Rectal smooth muscle tissue (tissue), 1 donor: ENCODE measurements at regions not wholly inside any gene's neighbourhood (a gene's known extent, or its start where the extent isn't known, plus 50 kb on each side); places are given as distances from the start of the nearest gene placed in this dataset.
A peak's percentile ranks its signal among the peaks of the same experiment; 100 is the strongest.
"Not testable (repeated sequence)": the region's sequence is repeated elsewhere in the genome, so short reads cannot be mapped to it uniquely, and the experiment has no call there.

Experiments used
- H3K27ac ChIP-seq: one replicate; pipeline ENCODE4 v1.7.0; 2013; ENCODE audit warnings: low read depth, low read length, inconsistent platforms
- H3K27me3 ChIP-seq: one replicate; pipeline ENCODE4 v1.7.0; 2013; ENCODE audit warnings: low read length; ENCODE audit not compliant: control insufficient read depth, insufficient read depth
- H3K36me3 ChIP-seq: one replicate; pipeline ENCODE4 v1.7.0; 2013; ENCODE audit warnings: low read length; ENCODE audit not compliant: control insufficient read depth, insufficient read depth
- H3K4me1 ChIP-seq: one replicate; pipeline ENCODE4 v1.7.0; 2013; ENCODE audit warnings: low read length; ENCODE audit not compliant: control insufficient read depth, insufficient read depth
- H3K4me3 ChIP-seq: one replicate; pipeline ENCODE4 v1.7.0; 2013; ENCODE audit warnings: low read length
- H3K9ac ChIP-seq: one replicate; pipeline ENCODE4 v1.7.0; 2013; ENCODE audit warnings: low read length

DNA sequence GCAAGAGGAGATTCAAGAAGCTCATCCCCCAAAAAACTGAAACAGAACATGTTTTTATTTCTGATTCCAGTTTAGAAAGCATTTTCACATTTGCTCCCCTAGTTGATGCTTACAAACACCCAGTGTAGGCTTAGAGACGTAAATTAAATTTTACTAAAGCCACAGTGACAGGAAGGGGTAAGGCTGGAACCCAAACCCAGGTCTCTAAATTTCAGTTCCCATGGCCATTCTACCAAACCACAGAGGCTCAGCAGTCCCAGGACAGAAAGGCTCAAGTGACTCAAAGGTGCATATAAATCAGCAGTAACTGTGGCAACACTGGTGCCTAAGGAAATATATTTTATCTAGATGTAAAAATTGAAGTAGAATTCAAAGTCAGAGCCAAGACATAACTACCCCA is 128.7 kb downstream of the CEP120 start:
- Histone ChIP-seq H3K27me3 (no peaks in the 10 kb centered on the region), H3K4me1 (no peaks in the 10 kb centered on the region), H3K36me3 (no peaks in the 10 kb centered on the region), H3K4me3 (no peak overlapping the region), H3K27ac (no peak overlapping the region), H3K9ac (no peak overlapping the region)

DNA sequence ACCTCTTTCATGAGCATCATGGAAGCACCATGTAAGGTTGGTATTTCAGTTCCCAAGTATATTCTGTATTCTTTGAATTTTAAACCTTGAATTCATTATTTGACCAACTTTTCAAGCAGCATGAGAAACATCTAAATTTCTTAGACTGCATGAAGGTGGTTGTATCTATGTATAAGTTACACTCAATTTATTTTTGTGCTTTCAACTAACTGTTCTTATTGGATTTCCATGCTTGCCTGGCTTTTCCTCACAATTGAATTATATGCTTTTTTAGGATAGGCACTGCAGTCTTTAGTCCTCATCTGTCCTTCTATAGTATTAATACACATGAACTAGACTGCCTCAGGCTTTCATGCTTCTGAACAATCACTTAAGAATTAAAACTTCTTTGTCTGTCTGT is 134.0 kb downstream of the CEP120 start:
- Histone ChIP-seq H3K36me3 (no peaks in the 10 kb centered on the region), H3K9ac (no peak overlapping the region), H3K4me1 (no peaks in the 10 kb centered on the region), H3K27ac (no peak overlapping the region), H3K27me3 (no peaks in the 10 kb centered on the region), H3K4me3 (no peak overlapping the region)

DNA sequence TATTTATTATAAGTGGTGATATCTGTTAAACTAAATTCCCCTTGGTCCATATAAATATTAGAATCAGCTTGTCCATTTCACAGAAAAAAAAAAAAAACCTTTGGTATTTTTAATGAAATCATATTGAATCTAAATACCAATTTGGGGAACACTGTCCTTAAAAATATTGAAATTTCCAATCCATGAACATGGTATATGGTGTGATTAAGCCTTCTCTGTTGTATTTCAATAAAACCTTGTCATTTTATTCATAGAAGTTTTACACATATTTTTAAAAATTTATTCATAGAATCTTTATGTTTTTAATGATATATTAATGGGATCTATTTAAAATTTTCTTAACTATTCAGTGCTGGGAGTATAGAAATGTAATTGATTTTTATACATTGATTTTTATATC is 135.3 kb downstream of the CEP120 start:
- peaks cover 2% of the 10 kb centered on the region for H3K4me1 ChIP-seq
- no peak overlapping the region for H3K9ac ChIP-seq
- H3K27ac ChIP-seq: no peak overlapping the region
- H3K27me3 ChIP-seq: no peaks in the 10 kb centered on the region
- no peak overlapping the region for H3K4me3 ChIP-seq
- H3K36me3 ChIP-seq: no peaks in the 10 kb centered on the region

DNA sequence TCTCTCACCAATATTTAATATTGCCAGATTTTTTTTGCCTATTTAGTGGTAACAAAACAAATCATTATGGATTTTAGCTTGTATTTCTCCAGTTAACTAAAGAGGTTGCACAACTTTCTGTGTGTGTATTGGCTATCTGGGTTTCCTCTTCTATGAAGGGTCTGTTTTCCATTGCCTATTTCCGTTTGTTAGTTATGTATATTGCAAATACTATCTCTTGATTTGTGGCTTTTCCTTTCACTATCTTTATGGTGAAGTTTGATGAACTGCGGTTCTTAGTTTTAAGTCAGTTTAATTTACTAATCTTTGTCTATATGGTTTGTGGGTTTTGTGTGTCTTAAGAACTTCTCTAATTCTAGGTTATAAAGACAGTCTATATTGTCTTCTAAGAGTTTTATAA is 136.3 kb downstream of the CEP120 start:
- no peak overlapping the region for H3K4me3 ChIP-seq
- peaks cover 2% of the 10 kb centered on the region for H3K4me1 ChIP-seq
- H3K9ac ChIP-seq: no peak overlapping the region
- no peaks in the 10 kb centered on the region for H3K27me3 ChIP-seq
- H3K27ac ChIP-seq: no peak overlapping the region
- H3K36me3 ChIP-seq: no peaks in the 10 kb centered on the region

DNA sequence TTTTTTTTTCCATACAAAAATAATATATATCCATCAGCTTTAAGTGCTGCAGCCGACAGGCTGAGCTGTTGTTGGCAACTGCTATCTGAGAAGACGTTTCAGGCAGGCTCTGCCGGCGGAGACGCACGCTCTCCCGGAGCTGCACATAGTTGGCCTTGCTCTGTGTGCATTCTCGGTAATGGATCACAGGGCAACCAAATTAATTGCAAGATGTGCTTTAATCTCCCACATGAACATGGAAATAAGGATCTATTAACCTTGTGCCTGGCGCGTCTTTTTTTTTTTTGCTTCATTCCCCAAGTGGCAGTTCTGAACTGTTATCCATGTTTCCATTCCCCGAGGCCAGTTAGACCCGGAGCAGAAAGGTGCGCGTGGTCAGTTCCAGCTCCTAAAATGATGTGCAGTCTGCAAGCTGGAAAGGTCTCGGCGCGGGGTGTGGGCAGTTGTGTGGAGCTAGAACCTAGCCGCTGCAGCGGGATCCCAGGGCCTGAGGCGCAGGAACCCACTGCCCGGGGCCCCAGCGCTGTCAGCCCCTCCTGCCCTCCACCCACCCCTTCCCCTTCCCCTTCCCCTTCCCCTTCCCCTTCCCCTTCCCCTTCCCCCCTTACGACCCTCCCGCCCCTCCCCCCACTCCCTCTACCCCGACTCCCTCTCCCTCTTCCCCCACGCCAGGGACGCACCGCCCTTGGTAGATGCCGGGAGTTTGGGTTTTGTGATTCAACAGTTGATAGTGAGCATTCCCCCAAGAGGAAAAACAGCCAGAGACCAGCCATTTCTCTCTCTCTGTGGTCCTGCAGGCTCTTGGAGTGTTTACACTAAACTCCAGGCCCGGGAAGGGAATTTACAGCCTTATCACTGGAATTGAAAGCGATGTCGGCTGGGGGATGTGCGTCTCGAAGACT is 137.8 kb downstream of the CEP120 start:
- Histone ChIP-seq H3K4me3 (peak overlapping the region; percentile 45), H3K36me3 (no peaks in the 10 kb centered on the region), H3K27ac (peak overlapping the region; percentile 56), H3K27me3 (no peaks in the 10 kb centered on the region), H3K9ac (no peak overlapping the region), H3K4me1 (peaks cover 2% of the 10 kb centered on the region)

DNA sequence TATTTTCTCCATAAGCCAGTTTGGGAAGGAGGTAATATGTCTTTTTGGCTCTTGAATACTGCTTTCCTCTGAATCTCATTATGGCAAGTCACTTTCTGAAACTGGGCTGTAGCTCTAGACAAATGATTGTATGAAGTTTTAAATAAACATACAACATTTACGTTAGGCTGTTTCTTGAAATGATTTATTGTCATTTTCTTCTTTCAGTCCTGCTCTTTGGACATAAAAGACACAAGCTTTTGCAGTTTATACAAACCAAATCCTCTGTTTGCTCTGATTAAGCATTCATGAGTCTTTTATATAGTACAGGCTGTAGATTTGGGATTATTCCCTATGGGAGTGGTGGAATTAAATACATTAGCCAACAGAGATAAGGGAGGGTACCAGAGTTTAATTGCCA is 139.7 kb downstream of the CEP120 start:
- Histone ChIP-seq H3K4me1 (peaks cover 8% of the 10 kb centered on the region), H3K27me3 (no peaks in the 10 kb centered on the region), H3K4me3 (no peak overlapping the region), H3K36me3 (no peaks in the 10 kb centered on the region), H3K9ac (no peak overlapping the region), H3K27ac (no peak overlapping the region)

DNA sequence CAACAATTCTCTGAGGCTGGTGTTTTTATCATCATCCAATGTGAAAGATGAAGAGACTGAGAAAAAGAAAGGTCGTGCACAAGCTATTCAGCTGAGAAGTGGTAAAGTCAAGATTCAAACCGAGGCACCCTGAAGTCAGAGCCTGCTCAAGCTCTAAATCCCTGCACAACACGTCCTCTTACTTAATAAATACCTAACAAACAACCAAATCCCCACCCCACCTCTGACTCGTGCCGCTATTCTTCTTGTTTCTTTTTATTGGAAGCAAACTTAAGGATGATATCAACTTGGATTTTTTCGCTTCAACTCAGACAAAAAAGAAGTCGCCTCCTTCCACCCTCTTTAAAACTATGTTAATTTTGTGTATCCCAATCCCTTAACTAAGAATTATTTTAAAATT is 140.2 kb downstream of the CEP120 start:
- H3K4me3 ChIP-seq: no peak overlapping the region
- no peak overlapping the region for H3K27ac ChIP-seq
- no peak overlapping the region for H3K9ac ChIP-seq
- H3K27me3 ChIP-seq: no peaks in the 10 kb centered on the region
- H3K36me3 ChIP-seq: no peaks in the 10 kb centered on the region
- peaks cover 8% of the 10 kb centered on the region for H3K4me1 ChIP-seq

DNA sequence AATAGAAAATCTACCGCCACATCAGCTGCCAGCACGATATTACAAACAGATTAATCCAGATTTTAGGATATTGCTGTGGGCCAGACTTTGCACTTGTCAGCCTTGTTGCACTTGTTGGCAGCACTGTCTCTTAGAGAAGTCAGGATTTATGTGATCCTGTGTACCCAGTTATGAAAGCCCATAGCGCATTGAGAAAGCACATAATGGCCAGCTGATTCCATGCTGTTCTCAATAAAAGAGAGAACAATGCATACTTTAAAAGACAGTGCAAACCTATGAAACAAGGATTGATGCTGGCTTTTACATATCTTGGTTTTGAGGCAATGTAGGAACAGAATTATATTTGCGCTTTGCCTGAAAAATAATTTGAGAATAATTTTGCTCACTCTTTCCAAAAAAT is 140.8 kb downstream of the CEP120 start:
- Histone ChIP-seq H3K36me3 (no peaks in the 10 kb centered on the region), H3K4me3 (no peak overlapping the region), H3K27me3 (no peaks in the 10 kb centered on the region), H3K9ac (no peak overlapping the region), H3K4me1 (peaks cover 8% of the 10 kb centered on the region), H3K27ac (no peak overlapping the region)

DNA sequence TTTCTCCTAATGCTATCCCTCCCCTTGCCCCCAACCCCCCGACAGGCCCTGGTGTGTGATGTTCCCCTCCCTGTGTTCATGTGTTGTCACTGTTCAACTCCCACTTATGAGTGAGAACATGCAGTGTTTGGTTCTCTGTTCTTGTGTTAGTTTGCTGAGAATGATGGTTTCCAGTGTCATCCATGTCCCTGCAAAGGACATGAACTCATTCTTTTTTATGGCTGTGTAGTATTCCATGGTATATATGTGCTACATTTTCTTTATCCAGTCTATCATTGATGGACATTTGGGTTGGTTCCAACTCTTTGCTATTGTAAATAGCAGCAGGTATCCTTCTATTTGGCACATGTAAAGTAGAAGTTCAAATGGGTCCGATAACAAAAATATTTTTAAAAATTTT is 142.3 kb downstream of the CEP120 start:
- not testable (repeated sequence) for H3K36me3 ChIP-seq, H3K4me1 ChIP-seq, H3K27me3 ChIP-seq, H3K4me3 ChIP-seq, H3K27ac ChIP-seq, H3K9ac ChIP-seq

DNA sequence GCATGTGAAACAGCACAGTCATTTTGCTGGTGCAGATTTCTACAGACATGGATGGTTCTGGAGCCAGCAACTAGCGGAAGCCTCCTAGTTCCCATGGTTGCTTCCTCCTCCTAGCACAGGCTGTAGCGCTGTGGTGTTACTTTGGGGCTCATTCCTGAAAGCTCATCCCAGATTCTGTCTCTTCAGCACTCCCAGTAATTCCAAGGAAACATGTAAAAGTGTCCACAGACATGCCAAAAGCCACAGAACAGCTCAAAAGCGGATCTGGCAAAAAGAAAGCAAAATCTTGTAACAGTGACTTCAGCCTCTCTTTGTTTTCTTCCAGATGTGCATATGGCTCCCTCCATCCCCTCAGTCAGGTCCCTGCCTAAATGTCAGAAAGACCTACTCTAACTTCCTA is 144.1 kb downstream of the CEP120 start:
- H3K9ac ChIP-seq: no peak overlapping the region
- no peaks in the 10 kb centered on the region for H3K36me3 ChIP-seq
- no peak overlapping the region for H3K4me3 ChIP-seq
- H3K27me3 ChIP-seq: no peaks in the 10 kb centered on the region
- no peak overlapping the region for H3K27ac ChIP-seq
- H3K4me1 ChIP-seq: peaks cover 8% of the 10 kb centered on the region

DNA sequence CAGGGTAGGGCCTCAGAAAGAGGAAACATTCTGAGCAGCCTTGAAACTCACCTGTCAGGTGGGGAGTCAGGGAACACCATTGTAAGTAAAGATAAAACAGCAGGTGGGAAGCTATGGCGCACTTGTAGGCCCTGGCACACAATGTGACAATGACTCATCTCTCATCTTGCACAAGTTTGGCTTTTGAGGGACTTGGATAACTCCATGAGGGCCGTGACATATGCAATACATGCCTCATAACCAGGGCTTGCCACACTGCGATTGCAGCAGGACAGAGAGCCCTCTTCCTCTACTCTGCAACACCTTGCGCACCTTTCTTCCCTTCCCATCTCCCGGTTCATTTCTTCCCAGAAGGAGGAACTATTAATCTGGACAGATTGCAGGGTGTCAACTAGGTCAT is 144.9 kb downstream of the CEP120 start:
- H3K27ac ChIP-seq: no peak overlapping the region
- H3K27me3 ChIP-seq: no peaks in the 10 kb centered on the region
- H3K9ac ChIP-seq: no peak overlapping the region
- no peak overlapping the region for H3K4me3 ChIP-seq
- peaks cover 6% of the 10 kb centered on the region for H3K4me1 ChIP-seq
- H3K36me3 ChIP-seq: no peaks in the 10 kb centered on the region

DNA sequence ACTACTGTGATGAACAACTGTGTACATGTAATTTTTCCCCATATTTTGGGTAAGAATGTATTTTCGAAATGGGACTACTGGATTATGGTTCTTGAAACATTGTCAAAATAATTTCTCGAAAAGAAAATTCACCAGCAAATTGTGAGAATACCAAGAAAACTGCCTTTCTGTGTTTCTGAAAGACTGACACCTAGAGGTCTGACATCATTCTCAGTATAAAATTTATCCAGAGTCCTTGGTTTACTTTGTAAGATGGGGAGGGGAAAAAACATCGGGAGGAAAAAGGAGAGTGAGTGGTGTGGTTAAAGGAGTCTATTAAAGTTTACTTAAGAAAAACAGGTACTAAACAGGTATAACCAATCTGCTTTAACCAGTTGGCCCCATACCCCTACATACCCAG is 149.2 kb downstream of the CEP120 start:
- H3K4me1 ChIP-seq: peaks cover 2% of the 10 kb centered on the region
- H3K27me3 ChIP-seq: no peaks in the 10 kb centered on the region
- no peak overlapping the region for H3K4me3 ChIP-seq
- H3K27ac ChIP-seq: no peak overlapping the region
- H3K9ac ChIP-seq: no peak overlapping the region
- H3K36me3 ChIP-seq: no peaks in the 10 kb centered on the region

DNA sequence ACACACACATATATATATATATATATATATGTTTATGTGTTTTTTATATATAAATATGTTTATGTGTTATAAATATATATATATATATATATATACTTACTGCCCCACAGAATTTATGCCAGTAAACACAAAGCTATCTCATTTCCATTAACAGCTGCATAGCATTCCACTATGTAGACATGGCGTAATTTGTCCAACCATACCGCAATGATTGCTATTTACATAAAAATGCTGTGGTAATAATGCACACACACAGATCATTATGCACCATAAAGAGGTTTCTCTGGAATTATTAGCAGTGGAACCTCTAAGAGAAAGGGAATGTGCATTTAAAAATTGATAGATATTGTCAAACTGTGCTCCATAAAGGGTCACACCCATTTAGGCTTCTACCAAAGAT is 150.1 kb downstream of the CEP120 start:
- Histone ChIP-seq H3K9ac (no peak overlapping the region), H3K4me1 (no peaks in the 10 kb centered on the region), H3K27me3 (no peaks in the 10 kb centered on the region), H3K4me3 (no peak overlapping the region), H3K36me3 (no peaks in the 10 kb centered on the region), H3K27ac (no peak overlapping the region)
